ENCODE measurements at regions not wholly inside any gene's neighbourhood (a gene's known extent, or its start where the extent isn't known, plus 50 kb on each side); places are given as distances from the start of the nearest gene placed in this dataset.

DNA sequence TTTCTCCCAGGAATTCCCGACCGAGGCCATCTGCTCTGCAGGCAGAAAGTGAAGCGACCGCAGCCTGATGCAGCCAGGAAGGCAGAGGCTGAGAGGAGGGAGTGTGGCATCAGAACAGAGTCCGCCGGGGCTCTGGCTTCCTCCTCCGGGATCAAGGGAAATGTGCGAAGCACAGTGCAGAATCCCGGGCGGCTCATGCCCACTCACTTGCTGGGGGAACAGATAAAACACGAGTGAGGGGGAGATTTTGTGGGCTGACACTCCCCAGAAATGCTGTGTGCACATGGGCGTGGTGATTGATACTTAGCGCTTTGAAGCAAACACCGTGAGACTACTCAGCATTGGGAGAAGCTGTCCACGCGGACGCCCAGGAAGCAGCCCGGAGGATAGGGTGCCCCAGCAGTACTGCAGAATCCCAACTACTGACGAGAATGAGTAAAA, 75.3 kb upstream of the POMP start:
- peak; percentile 81 for ATAC-seq

DNA sequence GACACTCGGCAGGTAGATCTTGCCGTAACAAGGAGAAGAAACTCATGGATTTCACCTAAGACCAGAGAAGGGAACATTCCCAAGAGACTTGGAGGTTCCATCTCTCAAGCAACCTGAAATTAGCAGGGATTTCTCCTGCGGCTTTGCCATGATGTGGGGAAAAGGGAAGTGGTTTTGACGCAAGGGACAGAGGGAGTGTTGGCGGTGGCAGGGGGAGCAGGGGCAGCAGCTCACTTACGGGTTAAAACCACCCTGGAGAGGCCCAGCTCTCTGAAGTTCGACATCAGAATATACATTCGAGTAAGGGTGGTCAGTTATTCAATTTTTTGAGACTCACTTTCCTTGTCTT, 76.1 kb upstream of the POMP start:
- TF ChIP-seq ARNTL (CRISPR knock-in tag; IDR thresholded peaks at IDR 0.05; ENCODE audit: borderline replicate concordance, low read depth) = no peak
- no peak for TF ChIP-seq PPARA (CRISPR knock-in tag; IDR thresholded peaks at IDR 0.05; ENCODE audit: borderline replicate concordance)
- no peak for TF ChIP-seq ZNF70 (CRISPR knock-in tag; IDR thresholded peaks at IDR 0.05)
- TF ChIP-seq POU6F1 (CRISPR knock-in tag; IDR thresholded peaks at IDR 0.05; ENCODE audit: borderline replicate concordance, low read depth) = no peak
- TF ChIP-seq ZFP30 (CRISPR knock-in tag; IDR thresholded peaks at IDR 0.05) = no peak
- TF ChIP-seq SNAI2 (CRISPR knock-in tag; IDR thresholded peaks at IDR 0.05) = no peak
- TF ChIP-seq OSR1 (CRISPR knock-in tag; IDR thresholded peaks at IDR 0.05) = no peak
- no peak for TF ChIP-seq RARB (CRISPR knock-in tag; IDR thresholded peaks at IDR 0.05)
- no peak for TF ChIP-seq ZFP3 (CRISPR knock-in tag; IDR thresholded peaks at IDR 0.05)
- no peak for TF ChIP-seq ZC3H10 (CRISPR knock-in tag; IDR thresholded peaks at IDR 0.05)
- TF ChIP-seq CREB5 (CRISPR knock-in tag; IDR thresholded peaks at IDR 0.05; ENCODE audit: low read depth) = no peak
- no peak for TF ChIP-seq ZNF8 (CRISPR knock-in tag; IDR thresholded peaks at IDR 0.05)
- no peak for TF ChIP-seq CSDC2 (CRISPR knock-in tag; IDR thresholded peaks at IDR 0.05)
- ATAC-seq = no peak

More for the DNA sequence above, 75.3 kb upstream of the POMP start:
- TF ChIP-seq RARB (CRISPR knock-in tag; IDR thresholded peaks at IDR 0.05) = no peak
- no peak for TF ChIP-seq PATZ1 (CRISPR knock-in tag; IDR thresholded peaks at IDR 0.05; ENCODE audit: borderline replicate concordance)
- TF ChIP-seq ZNF70 (CRISPR knock-in tag; IDR thresholded peaks at IDR 0.05) = no peak
- no peak for TF ChIP-seq CSRNP3 (CRISPR knock-in tag; IDR thresholded peaks at IDR 0.05)
- no peak for TF ChIP-seq POU6F1 (CRISPR knock-in tag; IDR thresholded peaks at IDR 0.05; ENCODE audit: borderline replicate concordance, low read depth)
- TF ChIP-seq OSR1 (CRISPR knock-in tag; IDR thresholded peaks at IDR 0.05) = no peak
- TF ChIP-seq PPARA (CRISPR knock-in tag; IDR thresholded peaks at IDR 0.05; ENCODE audit: borderline replicate concordance) = no peak
- TF ChIP-seq GLIS3 (CRISPR knock-in tag; IDR thresholded peaks at IDR 0.05) = no peak
- TF ChIP-seq, protein P1, sequence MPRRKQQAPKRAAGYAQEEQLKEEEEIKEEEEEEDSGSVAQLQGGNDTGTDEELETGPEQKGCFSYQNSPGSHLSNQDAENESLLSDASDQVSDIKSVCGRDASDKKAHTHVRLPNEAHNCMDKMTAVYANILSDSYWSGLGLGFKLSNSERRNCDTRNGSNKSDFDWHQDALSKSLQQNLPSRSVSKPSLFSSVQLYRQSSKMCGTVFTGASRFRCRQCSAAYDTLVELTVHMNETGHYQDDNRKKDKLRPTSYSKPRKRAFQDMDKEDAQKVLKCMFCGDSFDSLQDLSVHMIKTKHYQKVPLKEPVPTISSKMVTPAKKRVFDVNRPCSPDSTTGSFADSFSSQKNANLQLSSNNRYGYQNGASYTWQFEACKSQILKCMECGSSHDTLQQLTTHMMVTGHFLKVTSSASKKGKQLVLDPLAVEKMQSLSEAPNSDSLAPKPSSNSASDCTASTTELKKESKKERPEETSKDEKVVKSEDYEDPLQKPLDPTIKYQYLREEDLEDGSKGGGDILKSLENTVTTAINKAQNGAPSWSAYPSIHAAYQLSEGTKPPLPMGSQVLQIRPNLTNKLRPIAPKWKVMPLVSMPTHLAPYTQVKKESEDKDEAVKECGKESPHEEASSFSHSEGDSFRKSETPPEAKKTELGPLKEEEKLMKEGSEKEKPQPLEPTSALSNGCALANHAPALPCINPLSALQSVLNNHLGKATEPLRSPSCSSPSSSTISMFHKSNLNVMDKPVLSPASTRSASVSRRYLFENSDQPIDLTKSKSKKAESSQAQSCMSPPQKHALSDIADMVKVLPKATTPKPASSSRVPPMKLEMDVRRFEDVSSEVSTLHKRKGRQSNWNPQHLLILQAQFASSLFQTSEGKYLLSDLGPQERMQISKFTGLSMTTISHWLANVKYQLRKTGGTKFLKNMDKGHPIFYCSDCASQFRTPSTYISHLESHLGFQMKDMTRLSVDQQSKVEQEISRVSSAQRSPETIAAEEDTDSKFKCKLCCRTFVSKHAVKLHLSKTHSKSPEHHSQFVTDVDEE (CRISPR knock-in tag; IDR thresholded peaks at IDR 0.05) = no peak
- TF ChIP-seq CSDC2 (CRISPR knock-in tag; IDR thresholded peaks at IDR 0.05) = no peak
- TF ChIP-seq ISL1 (CRISPR knock-in tag; IDR thresholded peaks at IDR 0.05) = no peak
- TF ChIP-seq SNAI2 (CRISPR knock-in tag; IDR thresholded peaks at IDR 0.05) = no peak

- no peak for TF ChIP-seq ZNF565 (CRISPR knock-in tag; conservative IDR thresholded peaks at IDR 0.05; ENCODE audit: low read depth)
- no peak for TF ChIP-seq PATZ1 (CRISPR knock-in tag; IDR thresholded peaks at IDR 0.05; ENCODE audit: borderline replicate concordance)
- no peak for TF ChIP-seq ARNTL (CRISPR knock-in tag; IDR thresholded peaks at IDR 0.05; ENCODE audit: borderline replicate concordance, low read depth)
- TF ChIP-seq TCF4 (CRISPR knock-in tag; IDR thresholded peaks at IDR 0.05; ENCODE audit: borderline replicate concordance) = no peak
- no peak for TF ChIP-seq ZC3H10 (CRISPR knock-in tag; IDR thresholded peaks at IDR 0.05)
- TF ChIP-seq CSDC2 (CRISPR knock-in tag; IDR thresholded peaks at IDR 0.05) = no peak
- TF ChIP-seq POU6F1 (CRISPR knock-in tag; IDR thresholded peaks at IDR 0.05; ENCODE audit: borderline replicate concordance, low read depth) = no peak
- no peak for TF ChIP-seq PPARA (CRISPR knock-in tag; IDR thresholded peaks at IDR 0.05; ENCODE audit: borderline replicate concordance)
- no peak for TF ChIP-seq ZNF8 (CRISPR knock-in tag; IDR thresholded peaks at IDR 0.05)
- no peak for TF ChIP-seq RARB (CRISPR knock-in tag; IDR thresholded peaks at IDR 0.05)
- no peak for TF ChIP-seq SNAI2 (CRISPR knock-in tag; IDR thresholded peaks at IDR 0.05)
- TF ChIP-seq ISL1 (CRISPR knock-in tag; IDR thresholded peaks at IDR 0.05) = no peak
- TF ChIP-seq BACH2 (CRISPR knock-in tag; IDR thresholded peaks at IDR 0.05; ENCODE audit: borderline replicate concordance) = no peak
- no peak for ATAC-seq
These were observed 76.6 kb upstream of the POMP start for GRCh38 chr13:28582225-28582891.

Data from SK-N-SH treated with all-trans-retinoic acid at 6 μM for 48 hours (cell line).